ENCODE measurements at regions not wholly inside any gene's neighbourhood (a gene's known extent, or its start where the extent isn't known, plus 50 kb on each side); places are given as distances from the start of the nearest gene placed in this dataset.

DNA sequence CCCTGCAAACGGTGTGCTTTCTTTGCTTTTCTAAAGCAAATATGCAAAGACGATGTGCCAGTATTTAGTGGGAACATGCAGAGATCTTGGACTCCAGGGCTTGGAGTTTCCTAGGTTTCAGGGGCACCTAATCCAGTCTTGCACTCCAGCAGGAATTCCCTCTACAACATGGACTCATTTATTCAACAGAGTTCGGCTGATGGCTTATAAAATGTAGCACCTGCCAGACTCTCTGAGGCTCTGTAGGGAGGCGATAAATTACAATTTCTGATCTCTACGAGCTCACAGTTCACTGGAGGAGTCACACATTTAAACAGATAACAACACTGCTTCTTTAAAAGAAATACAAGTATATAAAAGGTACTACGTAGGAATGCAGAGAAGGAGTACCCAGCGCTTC is 143.7 kb downstream of the FGF9 start:
- no peaks in the 10 kb centered on the region for H3K9me3 Mint-ChIP-seq
- no peak for DNase-seq (ENCODE audit: low read depth, low spot score)
- no peaks in the 10 kb centered on the region for H3K4me1 Mint-ChIP-seq
- no peaks in the 10 kb centered on the region for H3K36me3 Mint-ChIP-seq (ENCODE audit: low read depth)
- no peak overlapping the region for H3K4me3 Mint-ChIP-seq
- H3K27ac Mint-ChIP-seq (ENCODE audit: unreplicated experiment), result no peak overlapping the region
- no peak for TF ChIP-seq CTCF (conservative IDR thresholded peaks at IDR 0.05)
- peaks cover 17% of the 10 kb centered on the region for H3K27me3 Mint-ChIP-seq (ENCODE audit: low read depth)

- no peak overlapping the region for H3K4me3 Mint-ChIP-seq
- H3K27me3 Mint-ChIP-seq (ENCODE audit: low read depth), result peaks cover 5% of the 10 kb centered on the region
- no peaks in the 10 kb centered on the region for H3K4me1 Mint-ChIP-seq
- no peak for DNase-seq (ENCODE audit: low read depth, low spot score)
- H3K27ac Mint-ChIP-seq (ENCODE audit: unreplicated experiment), result no peak overlapping the region
- no peaks in the 10 kb centered on the region for H3K36me3 Mint-ChIP-seq (ENCODE audit: low read depth)
- H3K9me3 Mint-ChIP-seq, result no peaks in the 10 kb centered on the region
- TF ChIP-seq CTCF (conservative IDR thresholded peaks at IDR 0.05), result no peak
Observed at GRCh38 chr13:21817878-21818277, 147.0 kb downstream of the FGF9 start.

DNA sequence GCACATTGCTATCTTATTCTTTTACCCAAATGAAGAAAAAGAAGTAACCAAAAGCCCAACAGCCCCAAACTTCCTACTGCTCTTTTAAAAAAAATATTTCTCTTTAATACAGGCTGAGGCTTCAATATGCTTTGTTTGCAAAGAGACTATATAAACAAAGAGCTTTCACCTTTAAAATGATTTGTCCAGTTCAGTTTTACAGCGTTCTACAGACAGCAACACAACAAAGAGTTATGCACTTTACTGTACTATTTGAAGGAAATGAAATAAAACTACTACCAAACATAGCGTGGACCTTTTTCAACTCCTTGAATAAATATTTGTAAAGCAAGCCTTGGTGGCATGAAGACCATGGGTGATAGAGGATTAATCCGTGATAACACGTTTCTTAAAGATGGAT is 151.2 kb downstream of the FGF9 start:
- H3K4me1 Mint-ChIP-seq, result no peaks in the 10 kb centered on the region
- H3K27me3 Mint-ChIP-seq (ENCODE audit: low read depth), result no peaks in the 10 kb centered on the region
- no peak for TF ChIP-seq CTCF (conservative IDR thresholded peaks at IDR 0.05)
- H3K36me3 Mint-ChIP-seq (ENCODE audit: low read depth), result no peaks in the 10 kb centered on the region
- no peak overlapping the region for H3K27ac Mint-ChIP-seq (ENCODE audit: unreplicated experiment)
- H3K4me3 Mint-ChIP-seq, result no peak overlapping the region
- no peak for DNase-seq (ENCODE audit: low read depth, low spot score)
- peaks cover 3% of the 10 kb centered on the region for H3K9me3 Mint-ChIP-seq

DNA sequence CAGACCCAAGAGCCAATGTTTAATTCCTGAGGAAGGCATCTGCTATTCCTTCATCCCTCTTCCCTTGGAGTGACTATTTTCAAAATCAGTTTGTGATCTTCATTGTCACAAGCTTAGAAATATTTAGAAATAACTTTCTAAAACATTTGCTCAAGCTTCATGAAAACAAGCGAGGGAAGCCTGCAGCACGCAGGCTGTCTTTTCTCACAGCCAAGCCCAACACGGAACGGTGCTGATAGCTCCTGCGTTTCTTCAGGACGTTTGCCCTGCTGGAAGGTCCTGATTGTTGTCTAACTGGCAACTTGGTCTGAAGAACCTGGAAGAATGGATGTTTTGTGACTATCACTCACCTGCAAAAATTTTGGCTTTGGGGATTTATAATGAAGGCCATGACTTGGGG is 152.5 kb downstream of the FGF9 start:
- Mint-ChIP-seq H3K36me3 (ENCODE audit: low read depth) (no peaks in the 10 kb centered on the region), H3K27ac (ENCODE audit: unreplicated experiment) (no peak overlapping the region), H3K4me3 (no peak overlapping the region), H3K9me3 (peaks cover 3% of the 10 kb centered on the region), H3K27me3 (ENCODE audit: low read depth) (no peaks in the 10 kb centered on the region), H3K4me1 (no peaks in the 10 kb centered on the region)
- no peak for TF ChIP-seq CTCF (conservative IDR thresholded peaks at IDR 0.05)
- DNase-seq (ENCODE audit: low read depth, low spot score), result no peak

- Mint-ChIP-seq H3K4me1 (no peaks in the 10 kb centered on the region), H3K9me3 (peaks cover 3% of the 10 kb centered on the region), H3K4me3 (no peak overlapping the region), H3K36me3 (ENCODE audit: low read depth) (no peaks in the 10 kb centered on the region), H3K27ac (ENCODE audit: unreplicated experiment) (no peak overlapping the region), H3K27me3 (ENCODE audit: low read depth) (no peaks in the 10 kb centered on the region)
- no peak for TF ChIP-seq CTCF (conservative IDR thresholded peaks at IDR 0.05)
- DNase-seq (ENCODE audit: low read depth, low spot score), result no peak
Observed at GRCh38 chr13:21823949-21824348, 153.1 kb downstream of the FGF9 start.

DNA sequence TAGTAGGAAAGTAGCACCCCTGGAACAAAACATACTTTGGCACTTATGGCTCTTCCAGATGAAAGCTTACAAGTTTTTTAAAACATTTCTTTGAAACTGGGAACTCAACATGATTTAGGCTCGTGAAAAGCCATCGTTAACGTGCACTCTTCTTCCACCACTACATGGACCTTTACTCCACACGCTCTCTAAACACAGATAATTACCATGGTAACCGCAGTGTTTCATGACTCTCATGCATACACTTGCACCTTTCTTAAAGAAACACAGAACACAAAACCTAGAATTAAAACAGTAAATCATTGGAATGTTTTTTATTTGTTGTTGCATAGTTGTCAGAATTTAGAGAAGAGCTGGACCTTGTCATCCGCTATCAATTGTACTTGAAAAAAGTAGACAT is 154.3 kb downstream of the FGF9 start:
- no peaks in the 10 kb centered on the region for H3K4me1 Mint-ChIP-seq
- no peak for TF ChIP-seq CTCF (conservative IDR thresholded peaks at IDR 0.05)
- no peak for DNase-seq (ENCODE audit: low read depth, low spot score)
- H3K4me3 Mint-ChIP-seq, result no peak overlapping the region
- H3K27me3 Mint-ChIP-seq (ENCODE audit: low read depth), result no peaks in the 10 kb centered on the region
- H3K36me3 Mint-ChIP-seq (ENCODE audit: low read depth), result no peaks in the 10 kb centered on the region
- no peak overlapping the region for H3K27ac Mint-ChIP-seq (ENCODE audit: unreplicated experiment)
- peaks cover 3% of the 10 kb centered on the region for H3K9me3 Mint-ChIP-seq
